GM12873 (cell line): ENCODE measurements at regions not wholly inside any gene's neighbourhood (a gene's known extent, or its start where the extent isn't known, plus 50 kb on each side); places are given as distances from the start of the nearest gene placed in this dataset.

Source experiments
- CTCF ChIP-seq: IDR thresholded peaks from 2 replicates; pipeline ENCODE4 v1.5.1; 2012; ENCODE audit warnings: low read depth, mild to moderate bottlenecking, moderate library complexity, low read length, control low read depth; ENCODE audit not compliant: insufficient read depth; ENCODE audit errors: missing control alignments

GRCh38 chr14:83548061-83548839 is 1981.7 kb upstream of the FLRT2 start:
- TF ChIP-seq CTCF: no peak

GRCh38 chr14:83556065-83556464 is 1973.9 kb upstream of the FLRT2 start:
- no peak for TF ChIP-seq CTCF

- no peak for TF ChIP-seq CTCF
These were observed 1973.0 kb upstream of the FLRT2 start for GRCh38 chr14:83556746-83557453.

GRCh38 chr14:83558946-83559345 is 1971.0 kb upstream of the FLRT2 start:
- no peak for TF ChIP-seq CTCF

GRCh38 chr14:83559721-83560120 is 1970.2 kb upstream of the FLRT2 start:
- no peak for TF ChIP-seq CTCF

- no peak for TF ChIP-seq CTCF
These were observed 1968.7 kb upstream of the FLRT2 start for GRCh38 chr14:83561261-83561660.

- TF ChIP-seq CTCF: no peak
These were observed 1963.4 kb upstream of the FLRT2 start for GRCh38 chr14:83566567-83566966.
